HEK293 (cell line): ENCODE measurements at regions not wholly inside any gene's neighbourhood (a gene's known extent, or its start where the extent isn't known, plus 50 kb on each side); places are given as distances from the start of the nearest gene placed in this dataset.

ENCODE experiments used
- CTCF ChIA-PET: fragments of 350-600 bp; formaldehyde crosslinking; extraction: SDS; loops from one replicate; lab custom pipeline; 2021; ENCODE audit warnings: antibody characterized with exemption; lab: Yijun Ruan, JAX
- POLR2A ChIA-PET: fragments of 300-600 bp; formaldehyde crosslinking; extraction: SDS; loops from one replicate; lab custom pipeline; 2020; ENCODE audit warnings: antibody characterized with exemption, inconsistent platforms; lab: Yijun Ruan, JAX
- H3K27ac ChIP-seq: fragments of 200-500 bp; sonication (Bioruptor generic); 2 replicates; pipeline ENCODE4 v1.5.1; 2014; ENCODE audit warnings: low read depth, low read length, control low read depth, inconsistent platforms; ENCODE audit errors: extremely low read depth
- H3K36me3 ChIP-seq, 2 experiments: fragments of 200-500 bp in 1 of 2; sonication (Bioruptor generic) in 1 of 2; 1 replicate in 1 of 2; 2 replicates in 1 of 2; pipeline ENCODE4 v1.5.1; 2014 to 2017; ENCODE audit warnings: inconsistent platforms in 2 of 2, low read length in 2 of 2; ENCODE audit not compliant: control insufficient read depth in 2 of 2, insufficient read depth in 1 of 2
- H3K4me1 ChIP-seq: fragments of 200-500 bp; sonication (Bioruptor generic); 2 replicates; pipeline ENCODE4 v1.5.1; 2014; ENCODE audit warnings: mild to moderate bottlenecking, low read length, inconsistent platforms; ENCODE audit not compliant: control insufficient read depth, insufficient read depth
- H3K4me3 ChIP-seq: 2 replicates; pipeline ENCODE4 v1.5.1; 2011; ENCODE audit warnings: low read depth, mild to moderate bottlenecking, control low read depth, low read length, moderate library complexity
- H3K9me3 ChIP-seq: fragments of 200-500 bp; sonication (Bioruptor generic); 2 replicates; pipeline ENCODE4 v1.5.1; 2014; ENCODE audit warnings: low read depth, low read length, inconsistent platforms; ENCODE audit not compliant: control insufficient read depth, insufficient read depth
- GFI1B ChIP-seq: fragments of 450-650 bp; formaldehyde crosslinking; IDR thresholded peaks from 2 replicates; pipeline ENCODE4 v1.5.1; 2016; ENCODE audit warnings: missing biosample characterization, missing genetic modification characterization
- MZF1 ChIP-seq: fragments of 450-650 bp; formaldehyde crosslinking; IDR thresholded peaks from 2 replicates; pipeline ENCODE4 v1.5.1; 2017; ENCODE audit warnings: missing biosample characterization, missing genetic modification characterization, borderline replicate concordance
- ZBTB1 ChIP-seq: fragments of 450-650 bp; formaldehyde crosslinking; IDR thresholded peaks from 2 replicates; pipeline ENCODE4 v1.5.1; 2016; ENCODE audit warnings: missing biosample characterization, missing genetic modification characterization
- ZBTB7A ChIP-seq: fragments of 450-650 bp; formaldehyde crosslinking; IDR thresholded peaks from 2 replicates; pipeline ENCODE4 v1.5.1; 2016; ENCODE audit warnings: low read depth, missing biosample characterization, missing genetic modification characterization
- ZNF10 ChIP-seq: fragments of 450-650 bp; formaldehyde crosslinking; IDR thresholded peaks from 2 replicates; pipeline ENCODE4 v1.5.1; 2017; ENCODE audit warnings: missing biosample characterization, missing genetic modification characterization
- ZNF132 ChIP-seq: fragments of 450-650 bp; formaldehyde crosslinking; IDR thresholded peaks from 2 replicates; pipeline ENCODE4 v1.5.1; 2017; ENCODE audit warnings: missing biosample characterization, missing genetic modification characterization, borderline replicate concordance
- ZNF16 ChIP-seq: fragments of 450-650 bp; formaldehyde crosslinking; IDR thresholded peaks from 2 replicates; pipeline ENCODE4 v1.5.1; 2016; ENCODE audit warnings: low read depth, missing biosample characterization, missing genetic modification characterization
- ZNF530 ChIP-seq: fragments of 450-650 bp; formaldehyde crosslinking; IDR thresholded peaks from 2 replicates; pipeline ENCODE4 v1.5.1; 2016; ENCODE audit warnings: low read depth, missing biosample characterization, missing genetic modification characterization
- ZNF549 ChIP-seq: fragments of 450-650 bp; IDR thresholded peaks from 2 replicates; pipeline ENCODE4 v1.5.1; 2018; ENCODE audit warnings: missing biosample characterization, missing genetic modification characterization, mild to moderate bottlenecking, inconsistent platforms, moderate library complexity
- ZNF571 ChIP-seq: fragments of 450-650 bp; formaldehyde crosslinking; IDR thresholded peaks from 2 replicates; pipeline ENCODE4 v1.5.0; 2017; ENCODE audit warnings: missing biosample characterization, missing genetic modification characterization
- ZNF629 ChIP-seq: fragments of 450-650 bp; formaldehyde crosslinking; IDR thresholded peaks from 2 replicates; pipeline ENCODE4 v1.5.1; 2017; ENCODE audit warnings: missing biosample characterization, missing genetic modification characterization
- ZNF670 ChIP-seq: fragments of 450-650 bp; formaldehyde crosslinking; IDR thresholded peaks from 2 replicates; pipeline ENCODE4 v1.5.1; 2016; ENCODE audit warnings: missing biosample characterization, missing genetic modification characterization, low read depth
- TF ChIP-seq, protein P1 (sequence below): fragments of 450-650 bp; formaldehyde crosslinking; conservative IDR thresholded peaks from 2 replicates; pipeline ENCODE4 v1.5.1; 2016; ENCODE audit warnings: low read depth, missing biosample characterization, missing genetic modification characterization
- TF ChIP-seq, protein P2 (sequence below): fragments of 450-650 bp; formaldehyde crosslinking; IDR thresholded peaks from 2 replicates; pipeline ENCODE4 v1.5.1; 2017; ENCODE audit warnings: missing biosample characterization, missing genetic modification characterization
- TF ChIP-seq, protein P3 (sequence below): fragments of 450-650 bp; formaldehyde crosslinking; IDR thresholded peaks from 2 replicates; pipeline ENCODE4 v1.5.1; 2017; ENCODE audit warnings: missing biosample characterization, missing genetic modification characterization
- TF ChIP-seq, protein P4 (sequence below): fragments of 450-650 bp; formaldehyde crosslinking; IDR thresholded peaks from 2 replicates; pipeline ENCODE4 v1.5.1; 2016; ENCODE audit warnings: missing biosample characterization, missing genetic modification characterization

DNA sequence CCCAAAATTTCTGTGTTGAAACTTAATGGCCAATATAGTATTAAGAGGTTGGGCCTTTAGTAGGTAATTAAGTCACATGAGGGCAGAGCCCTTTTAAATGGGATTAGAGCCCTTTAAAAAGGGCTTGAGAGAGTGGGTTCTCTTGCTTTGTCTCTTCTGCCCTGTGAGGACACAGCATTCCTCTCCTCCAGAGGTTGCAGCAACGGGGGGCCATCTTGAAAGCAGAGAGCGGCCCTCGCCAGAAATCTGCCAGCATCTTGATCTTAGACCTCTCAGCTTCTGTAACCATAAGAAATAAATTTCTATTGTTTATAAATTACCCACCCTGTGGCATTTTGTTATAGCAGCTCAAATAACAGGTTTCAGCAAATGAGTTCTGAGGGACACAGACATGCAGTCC lies 305.0 kb upstream of the LRP1B start (continued):
- TF ChIP-seq, protein P1, sequence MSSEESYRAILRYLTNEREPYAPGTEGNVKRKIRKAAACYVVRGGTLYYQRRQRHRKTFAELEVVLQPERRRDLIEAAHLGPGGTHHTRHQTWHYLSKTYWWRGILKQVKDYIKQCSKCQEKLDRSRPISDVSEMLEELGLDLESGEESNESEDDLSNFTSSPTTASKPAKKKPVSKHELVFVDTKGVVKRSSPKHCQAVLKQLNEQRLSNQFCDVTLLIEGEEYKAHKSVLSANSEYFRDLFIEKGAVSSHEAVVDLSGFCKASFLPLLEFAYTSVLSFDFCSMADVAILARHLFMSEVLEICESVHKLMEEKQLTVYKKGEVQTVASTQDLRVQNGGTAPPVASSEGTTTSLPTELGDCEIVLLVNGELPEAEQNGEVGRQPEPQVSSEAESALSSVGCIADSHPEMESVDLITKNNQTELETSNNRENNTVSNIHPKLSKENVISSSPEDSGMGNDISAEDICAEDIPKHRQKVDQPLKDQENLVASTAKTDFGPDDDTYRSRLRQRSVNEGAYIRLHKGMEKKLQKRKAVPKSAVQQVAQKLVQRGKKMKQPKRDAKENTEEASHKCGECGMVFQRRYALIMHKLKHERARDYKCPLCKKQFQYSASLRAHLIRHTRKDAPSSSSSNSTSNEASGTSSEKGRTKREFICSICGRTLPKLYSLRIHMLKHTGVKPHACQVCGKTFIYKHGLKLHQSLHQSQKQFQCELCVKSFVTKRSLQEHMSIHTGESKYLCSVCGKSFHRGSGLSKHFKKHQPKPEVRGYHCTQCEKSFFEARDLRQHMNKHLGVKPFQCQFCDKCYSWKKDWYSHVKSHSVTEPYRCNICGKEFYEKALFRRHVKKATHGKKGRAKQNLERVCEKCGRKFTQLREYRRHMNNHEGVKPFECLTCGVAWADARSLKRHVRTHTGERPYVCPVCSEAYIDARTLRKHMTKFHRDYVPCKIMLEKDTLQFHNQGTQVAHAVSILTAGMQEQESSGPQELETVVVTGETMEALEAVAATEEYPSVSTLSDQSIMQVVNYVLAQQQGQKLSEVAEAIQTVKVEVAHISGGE = no peak
- no peak for TF ChIP-seq ZNF670 (tag by site-specific recombination)
- TF ChIP-seq GFI1B (tag by site-specific recombination) = no peak
- no peak for TF ChIP-seq ZNF549

DNA sequence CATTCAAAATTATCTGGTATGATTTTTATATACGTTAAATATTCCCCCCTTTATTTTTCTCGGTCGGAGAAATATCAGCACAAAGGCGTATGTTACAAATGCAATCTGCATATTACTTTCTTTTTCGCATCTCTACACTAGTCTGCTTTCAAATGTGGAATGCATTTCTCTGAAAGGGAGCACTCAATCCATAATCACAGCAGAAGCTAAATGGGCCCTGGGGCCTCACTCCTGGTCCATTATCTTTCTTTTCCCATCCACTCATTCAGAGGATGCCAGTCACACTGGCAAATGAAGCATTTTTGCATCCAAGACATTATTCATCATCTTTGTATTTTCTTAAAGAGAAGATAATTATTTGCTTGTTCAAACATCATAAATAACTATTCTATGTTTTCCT lies 295.2 kb upstream of the LRP1B start:
- H3K36me3 ChIP-seq = no peaks in the 10 kb centered on the region
- no peak overlapping the region for H3K27ac ChIP-seq
- ChIA-PET POLR2A (no interaction called here), CTCF (no interaction called here)
- H3K9me3 ChIP-seq = no peaks in the 10 kb centered on the region
- H3K4me1 ChIP-seq = no peaks in the 10 kb centered on the region
- H3K4me3 ChIP-seq = no peak overlapping the region
- TF ChIP-seq ZNF530 (tag by site-specific recombination) (no peak), MZF1 (no peak), ZNF16 (tag by site-specific recombination) (no peak), ZNF571 (tag by site-specific recombination) (no peak), ZBTB1 (tag by site-specific recombination) (no peak), ZNF132 (tag by site-specific recombination) (no peak)
- TF ChIP-seq, protein P2, sequence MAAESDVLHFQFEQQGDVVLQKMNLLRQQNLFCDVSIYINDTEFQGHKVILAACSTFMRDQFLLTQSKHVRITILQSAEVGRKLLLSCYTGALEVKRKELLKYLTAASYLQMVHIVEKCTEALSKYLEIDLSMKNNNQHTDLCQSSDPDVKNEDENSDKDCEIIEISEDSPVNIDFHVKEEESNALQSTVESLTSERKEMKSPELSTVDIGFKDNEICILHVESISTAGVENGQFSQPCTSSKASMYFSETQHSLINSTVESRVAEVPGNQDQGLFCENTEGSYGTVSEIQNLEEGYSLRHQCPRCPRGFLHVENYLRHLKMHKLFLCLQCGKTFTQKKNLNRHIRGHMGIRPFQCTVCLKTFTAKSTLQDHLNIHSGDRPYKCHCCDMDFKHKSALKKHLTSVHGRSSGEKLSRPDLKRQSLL = no peak
- TF ChIP-seq, protein P3, sequence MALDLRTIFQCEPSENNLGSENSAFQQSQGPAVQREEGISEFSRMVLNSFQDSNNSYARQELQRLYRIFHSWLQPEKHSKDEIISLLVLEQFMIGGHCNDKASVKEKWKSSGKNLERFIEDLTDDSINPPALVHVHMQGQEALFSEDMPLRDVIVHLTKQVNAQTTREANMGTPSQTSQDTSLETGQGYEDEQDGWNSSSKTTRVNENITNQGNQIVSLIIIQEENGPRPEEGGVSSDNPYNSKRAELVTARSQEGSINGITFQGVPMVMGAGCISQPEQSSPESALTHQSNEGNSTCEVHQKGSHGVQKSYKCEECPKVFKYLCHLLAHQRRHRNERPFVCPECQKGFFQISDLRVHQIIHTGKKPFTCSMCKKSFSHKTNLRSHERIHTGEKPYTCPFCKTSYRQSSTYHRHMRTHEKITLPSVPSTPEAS (tag by site-specific recombination) = no peak

DNA sequence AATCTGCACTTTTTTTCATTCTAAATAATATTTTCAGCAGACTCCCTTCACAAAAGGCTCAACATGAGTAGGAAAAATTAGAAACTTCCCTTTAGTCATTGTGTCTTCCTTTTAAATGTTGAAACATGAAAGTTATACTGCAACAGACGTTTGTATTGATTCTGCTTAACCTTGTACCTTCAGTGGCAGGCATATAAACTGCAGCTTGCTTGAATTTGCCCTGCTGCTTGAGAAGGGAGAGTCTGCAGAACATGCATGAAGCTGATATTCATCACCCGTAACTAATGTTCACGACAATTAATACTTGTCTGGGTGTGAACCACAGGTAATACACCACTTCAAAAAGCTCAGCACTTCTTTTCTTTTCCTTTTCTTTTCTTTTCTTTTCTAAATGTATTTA lies 294.7 kb upstream of the LRP1B start:
- no peak for TF ChIP-seq ZNF10 (tag by site-specific recombination)
- no peak for TF ChIP-seq ZBTB7A (tag by site-specific recombination)
- no peak for TF ChIP-seq ZNF629 (tag by site-specific recombination)
- TF ChIP-seq, protein P4, sequence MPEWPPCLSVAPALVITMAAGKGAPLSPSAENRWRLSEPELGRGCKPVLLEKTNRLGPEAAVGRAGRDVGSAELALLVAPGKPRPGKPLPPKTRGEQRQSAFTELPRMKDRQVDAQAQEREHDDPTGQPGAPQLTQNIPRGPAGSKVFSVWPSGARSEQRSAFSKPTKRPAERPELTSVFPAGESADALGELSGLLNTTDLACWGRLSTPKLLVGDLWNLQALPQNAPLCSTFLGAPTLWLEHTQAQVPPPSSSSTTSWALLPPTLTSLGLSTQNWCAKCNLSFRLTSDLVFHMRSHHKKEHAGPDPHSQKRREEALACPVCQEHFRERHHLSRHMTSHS = no peak
- ChIA-PET CTCF (no interaction called here), POLR2A (no interaction called here)
- no peaks in the 10 kb centered on the region for H3K9me3 ChIP-seq
- no peak overlapping the region for H3K27ac ChIP-seq
- H3K36me3 ChIP-seq = no peaks in the 10 kb centered on the region
- no peak overlapping the region for H3K4me3 ChIP-seq
- H3K4me1 ChIP-seq = no peaks in the 10 kb centered on the region
